PC-3 (cell line): ENCODE measurements at regions not wholly inside any gene's neighbourhood (a gene's known extent, or its start where the extent isn't known, plus 50 kb on each side); places are given as distances from the start of the nearest gene placed in this dataset.

Source experiments
- EZH2 ChIP-seq: fragments of 300-600 bp; sonication (generic); IDR thresholded peaks from one replicate; pipeline ENCODE4 v1.6.1; 2017; ENCODE audit warnings: antibody characterized with exemption, mild to moderate bottlenecking, low read length; ENCODE audit not compliant: unreplicated experiment
- TF ChIP-seq, protein P1 (sequence below): fragments of 300-600 bp; sonication (generic); conservative IDR thresholded peaks from 2 replicates; pipeline ENCODE4 v1.5.1; 2017; ENCODE audit warnings: antibody characterized with exemption, low read depth, mild to moderate bottlenecking, low read length

- TF ChIP-seq EZH2 = no peak
- TF ChIP-seq, protein P1, sequence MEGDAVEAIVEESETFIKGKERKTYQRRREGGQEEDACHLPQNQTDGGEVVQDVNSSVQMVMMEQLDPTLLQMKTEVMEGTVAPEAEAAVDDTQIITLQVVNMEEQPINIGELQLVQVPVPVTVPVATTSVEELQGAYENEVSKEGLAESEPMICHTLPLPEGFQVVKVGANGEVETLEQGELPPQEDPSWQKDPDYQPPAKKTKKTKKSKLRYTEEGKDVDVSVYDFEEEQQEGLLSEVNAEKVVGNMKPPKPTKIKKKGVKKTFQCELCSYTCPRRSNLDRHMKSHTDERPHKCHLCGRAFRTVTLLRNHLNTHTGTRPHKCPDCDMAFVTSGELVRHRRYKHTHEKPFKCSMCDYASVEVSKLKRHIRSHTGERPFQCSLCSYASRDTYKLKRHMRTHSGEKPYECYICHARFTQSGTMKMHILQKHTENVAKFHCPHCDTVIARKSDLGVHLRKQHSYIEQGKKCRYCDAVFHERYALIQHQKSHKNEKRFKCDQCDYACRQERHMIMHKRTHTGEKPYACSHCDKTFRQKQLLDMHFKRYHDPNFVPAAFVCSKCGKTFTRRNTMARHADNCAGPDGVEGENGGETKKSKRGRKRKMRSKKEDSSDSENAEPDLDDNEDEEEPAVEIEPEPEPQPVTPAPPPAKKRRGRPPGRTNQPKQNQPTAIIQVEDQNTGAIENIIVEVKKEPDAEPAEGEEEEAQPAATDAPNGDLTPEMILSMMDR = no peak
These were observed 373.3 kb upstream of the IGFBP3 start for GRCh38 chr7:46294381-46294780.
